GM21360 (cell line): ENCODE measurements at regions not wholly inside any gene's neighbourhood (a gene's known extent, or its start where the extent isn't known, plus 50 kb on each side); places are given as distances from the start of the nearest gene placed in this dataset.

Source experiments
- ATAC-seq: cut with Tn5 transposase; IDR thresholded peaks from one replicate; pipeline ENCODE4 v1.9.1; 2021; ENCODE audit warnings: mild to moderate bottlenecking, moderate library complexity; ENCODE audit not compliant: unreplicated experiment

DNA sequence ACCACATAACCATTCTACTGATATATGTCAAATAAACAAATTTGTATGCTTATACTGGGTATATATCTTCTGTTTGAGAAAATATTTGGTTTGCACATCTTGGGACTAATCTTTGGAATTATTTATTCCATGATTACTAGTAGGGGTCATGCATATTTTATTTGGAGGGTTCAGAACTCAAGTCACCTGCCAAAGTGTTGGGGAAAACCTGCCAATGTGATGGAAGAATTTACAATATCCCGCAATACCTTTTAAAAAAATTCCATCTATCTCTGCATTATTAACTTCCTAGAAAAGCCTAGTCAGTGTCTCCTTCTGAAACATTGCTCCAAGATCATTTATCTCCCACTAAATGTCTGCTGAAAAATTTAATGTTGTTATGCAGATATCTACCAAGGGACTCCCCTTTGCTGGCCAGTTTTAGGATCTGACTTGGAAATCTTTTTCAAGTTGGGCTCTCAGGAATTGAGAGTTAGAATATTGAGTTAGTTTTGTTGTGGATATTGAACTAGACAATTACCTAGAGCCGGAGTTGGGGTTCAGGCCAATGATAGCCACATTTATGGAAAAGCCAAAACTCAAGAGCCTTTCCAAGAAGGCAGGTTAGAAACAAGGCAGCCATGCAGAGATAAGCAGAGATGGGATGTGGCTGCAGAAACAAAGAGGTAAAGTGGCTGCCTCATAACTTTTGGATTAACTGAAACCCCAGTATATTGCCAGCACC lies 425.2 kb downstream of the ADAMTS20 start:
- no peak for ATAC-seq

DNA sequence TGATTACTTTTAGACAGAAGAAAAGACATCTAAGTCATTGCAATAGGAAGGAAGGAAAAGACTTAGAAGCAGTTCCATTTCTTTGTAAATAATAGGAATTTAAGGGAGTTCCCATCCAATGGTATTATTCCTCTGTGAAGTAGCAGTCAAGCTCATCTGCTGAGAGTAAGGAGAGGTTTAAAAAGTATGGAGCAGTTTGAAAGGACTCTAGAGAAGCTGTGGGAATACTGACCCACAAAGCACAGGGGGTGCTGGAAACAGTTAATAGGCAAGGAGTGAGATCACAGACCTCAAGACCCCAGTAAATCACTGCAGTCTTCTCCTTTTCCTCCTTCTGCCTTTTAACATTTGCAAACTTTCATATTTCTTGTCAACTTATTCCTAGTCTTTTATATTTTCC lies 428.5 kb downstream of the ADAMTS20 start:
- ATAC-seq = no peak

DNA sequence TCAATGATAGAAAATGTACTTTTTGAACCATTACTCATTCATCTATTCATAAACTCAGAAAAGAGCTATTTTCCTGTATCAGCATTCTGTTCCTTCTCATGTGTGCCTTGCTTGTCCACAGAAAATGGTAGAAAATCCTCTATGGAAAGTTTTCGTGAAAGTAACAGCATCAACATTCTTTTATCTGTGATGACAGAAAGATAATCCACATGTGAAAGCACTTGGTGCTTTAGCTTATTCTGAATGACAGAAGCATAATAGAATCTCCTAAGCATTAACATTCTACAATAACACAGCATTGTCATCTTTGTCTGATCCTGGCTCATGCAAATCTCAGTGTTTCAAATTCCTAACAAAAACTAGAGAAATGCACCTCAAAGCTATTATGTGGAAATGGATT lies 431.9 kb downstream of the ADAMTS20 start:
- ATAC-seq = no peak

DNA sequence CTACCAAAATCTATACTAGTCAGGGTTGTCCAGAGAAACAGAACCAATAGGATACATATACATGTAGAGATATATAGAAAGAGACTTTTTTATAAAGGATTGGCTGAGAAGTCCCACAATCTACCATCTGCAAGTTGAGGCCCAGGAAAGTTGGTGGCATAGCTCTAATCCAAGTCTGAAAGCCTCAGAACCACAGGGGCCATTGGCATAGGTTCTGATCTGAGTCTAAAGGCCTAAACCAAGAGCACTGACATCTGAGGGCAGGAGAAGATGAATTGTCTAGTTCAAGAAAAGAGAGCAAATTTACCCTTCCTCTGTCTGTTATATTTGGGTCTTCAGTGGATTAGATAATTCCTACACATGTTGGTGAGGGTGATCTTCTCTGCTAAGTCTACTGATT lies 433.1 kb downstream of the ADAMTS20 start:
- ATAC-seq = no peak

DNA sequence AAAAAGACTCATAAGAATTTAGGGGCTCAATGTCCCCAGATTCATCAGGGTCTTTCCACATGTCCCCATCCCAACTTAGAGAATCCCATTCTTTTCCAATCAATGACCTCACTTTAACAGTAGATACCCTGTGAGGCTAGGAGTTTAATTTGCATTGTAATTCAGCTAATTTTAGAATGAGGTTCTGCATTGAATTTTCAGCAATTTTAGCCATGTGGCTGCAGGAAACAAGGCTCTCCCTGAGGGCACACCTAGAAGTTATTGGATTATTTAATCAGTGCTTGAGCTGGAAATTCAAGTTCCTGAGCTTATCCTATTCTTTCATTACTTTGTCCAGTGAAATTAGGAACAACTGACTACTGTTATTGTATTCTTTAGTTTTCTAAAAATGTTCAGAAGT lies 433.8 kb downstream of the ADAMTS20 start:
- no peak for ATAC-seq

DNA sequence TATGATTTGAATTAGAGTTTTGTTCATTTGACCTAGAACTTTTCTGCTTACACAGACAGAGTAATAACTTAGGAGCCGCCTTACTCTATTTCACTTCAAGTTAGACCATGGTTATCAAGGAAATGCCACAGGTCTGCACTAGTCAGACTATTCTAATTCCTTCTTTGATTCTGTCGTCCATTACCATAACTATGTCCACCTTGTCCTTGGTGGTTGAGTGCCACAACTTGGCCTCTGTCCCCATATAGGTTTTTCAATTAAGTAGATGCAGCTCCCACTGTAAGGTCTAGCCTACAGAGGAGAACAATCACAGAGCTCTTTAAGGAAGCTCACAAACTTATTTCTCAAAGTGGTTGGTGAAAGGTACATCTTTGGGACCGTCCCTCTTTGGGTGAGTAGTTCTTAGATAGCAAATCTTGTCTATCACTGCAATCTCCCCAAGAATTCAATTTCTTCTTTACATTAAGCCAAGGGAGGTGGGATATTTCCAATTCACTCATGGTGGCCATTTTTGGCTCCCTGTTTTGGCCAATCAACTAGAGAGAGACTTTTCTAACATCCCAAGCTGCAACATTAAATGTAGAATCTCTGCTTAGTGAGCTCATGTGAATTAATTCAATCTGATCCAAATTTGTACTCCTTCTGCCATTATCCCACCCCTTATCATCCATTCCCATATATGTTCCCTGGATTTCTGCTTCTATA lies 434.6 kb downstream of the ADAMTS20 start:
- ATAC-seq = no peak

DNA sequence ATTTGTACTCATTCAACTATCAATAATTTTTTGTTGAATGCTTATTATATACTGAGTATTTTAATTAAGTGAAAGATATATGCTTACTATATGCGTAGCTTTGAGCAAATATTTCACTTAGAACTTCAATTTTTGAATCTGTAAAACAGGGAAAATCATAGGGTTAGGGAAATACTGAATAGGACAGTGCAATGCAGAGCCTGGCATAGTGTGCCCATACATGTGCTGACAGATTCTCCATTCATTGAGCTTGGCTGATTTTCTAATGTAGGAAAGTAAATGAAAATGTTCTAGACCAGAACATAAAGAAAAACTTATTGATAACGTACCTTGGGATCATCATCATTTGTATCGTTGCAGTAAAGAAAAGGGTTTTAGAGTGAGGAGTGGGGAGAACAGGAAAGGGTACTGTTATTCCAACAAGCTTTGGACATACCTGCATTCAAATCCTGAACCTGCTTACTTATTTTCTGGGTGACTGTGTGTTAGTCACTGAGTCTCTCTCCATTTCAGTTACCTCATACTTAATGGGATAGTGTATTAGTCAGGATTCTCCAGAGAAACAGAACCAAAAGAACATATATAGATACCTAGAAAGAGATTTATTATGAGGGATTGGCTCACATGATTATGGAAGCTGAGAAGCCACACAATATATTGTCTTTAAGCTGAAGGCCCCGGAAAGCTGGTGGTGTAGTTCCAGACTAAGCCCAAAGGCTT lies 436.4 kb downstream of the ADAMTS20 start:
- ATAC-seq = no peak

DNA sequence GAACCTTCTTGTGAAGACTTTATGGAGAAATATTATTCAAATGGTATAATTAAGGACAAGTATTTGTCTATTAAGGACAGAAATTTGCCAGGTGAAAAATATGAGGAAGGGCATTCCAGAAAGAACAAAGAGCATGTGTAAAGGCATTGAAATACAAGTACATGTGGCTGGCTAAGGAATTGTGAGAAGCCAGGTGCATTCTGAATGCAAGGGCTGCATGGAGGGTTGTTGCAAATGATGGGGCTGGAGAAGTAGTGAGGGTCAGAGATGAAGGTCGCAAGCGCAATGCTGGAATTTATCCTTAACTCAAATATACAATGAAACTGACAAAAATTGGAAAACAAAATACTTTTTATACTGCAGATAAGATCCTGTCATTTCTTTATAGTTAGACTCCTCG lies 437.7 kb downstream of the ADAMTS20 start:
- no peak for ATAC-seq

DNA sequence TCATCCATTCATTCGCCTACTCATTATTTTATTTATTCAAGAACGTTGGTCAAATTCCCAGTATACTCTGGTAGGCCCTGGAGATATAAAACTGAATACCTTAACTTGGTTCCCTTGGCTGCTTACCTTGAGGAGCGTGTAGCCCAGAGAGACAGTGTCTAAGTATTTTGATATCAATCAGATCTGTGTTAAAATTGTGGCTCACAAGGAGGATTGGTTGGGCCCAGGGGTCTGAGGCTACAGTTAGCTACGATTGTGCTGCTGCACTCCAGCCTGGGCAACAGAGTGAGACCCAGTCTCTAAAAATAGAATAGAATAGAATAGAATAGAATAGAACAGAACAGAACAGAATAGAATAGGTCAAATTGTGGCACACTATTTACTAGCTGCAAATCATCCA lies 438.4 kb downstream of the ADAMTS20 start:
- ATAC-seq = no peak

DNA sequence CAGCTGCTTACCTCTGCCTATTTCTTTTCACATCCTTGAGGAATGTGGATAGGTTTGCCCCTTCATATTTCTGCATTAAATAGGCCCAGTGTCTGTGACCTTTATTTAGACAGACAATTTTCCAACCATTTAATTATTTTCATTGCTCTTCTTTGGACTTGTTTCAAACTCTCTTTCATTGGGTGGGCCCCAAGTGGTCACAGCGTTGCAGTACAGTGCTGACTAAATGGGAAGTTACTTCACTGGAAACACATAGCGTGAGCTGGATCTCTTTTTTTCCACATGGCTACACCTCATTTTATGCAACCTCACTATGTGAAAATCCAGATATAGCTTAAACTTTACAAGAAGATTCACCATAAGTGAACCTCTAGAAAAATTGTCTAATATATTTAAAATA lies 438.9 kb downstream of the ADAMTS20 start:
- ATAC-seq = no peak

DNA sequence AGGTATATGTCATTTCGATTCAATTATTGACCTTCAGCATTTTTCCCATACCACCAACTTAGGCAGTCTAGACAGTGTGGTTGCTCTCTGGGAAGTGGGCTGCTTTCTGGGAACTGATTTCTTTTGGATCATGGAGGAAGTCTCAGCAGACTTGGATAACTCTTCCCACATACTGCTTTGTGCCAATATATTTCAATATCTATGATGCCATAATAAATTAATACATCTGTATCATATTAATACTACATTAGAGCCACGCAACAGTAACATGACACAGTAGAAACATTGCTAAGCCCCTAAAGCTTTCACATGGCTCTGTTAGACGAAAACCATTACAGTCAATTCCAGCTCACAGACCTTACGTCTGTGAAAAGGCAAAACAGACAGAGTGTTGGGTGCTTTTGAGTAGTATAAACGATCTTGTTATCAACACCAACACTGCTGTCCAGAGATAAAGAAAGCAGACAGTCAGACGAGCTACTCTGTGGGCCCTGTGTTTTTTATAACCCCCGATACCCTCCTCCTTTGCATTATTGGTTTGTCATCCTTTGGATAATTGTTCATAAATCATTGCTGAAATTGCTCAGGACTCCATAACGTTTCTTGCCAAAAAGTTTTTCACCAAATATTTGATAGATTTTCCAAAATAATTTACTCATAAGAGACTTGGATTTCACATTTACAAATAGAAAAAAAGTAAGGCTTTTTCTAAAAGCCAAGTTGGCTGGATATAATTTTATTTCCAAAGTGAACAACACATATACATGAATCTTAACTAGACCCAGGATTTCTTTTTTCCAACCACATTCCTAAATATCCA lies 439.7 kb downstream of the ADAMTS20 start:
- ATAC-seq = no peak

DNA sequence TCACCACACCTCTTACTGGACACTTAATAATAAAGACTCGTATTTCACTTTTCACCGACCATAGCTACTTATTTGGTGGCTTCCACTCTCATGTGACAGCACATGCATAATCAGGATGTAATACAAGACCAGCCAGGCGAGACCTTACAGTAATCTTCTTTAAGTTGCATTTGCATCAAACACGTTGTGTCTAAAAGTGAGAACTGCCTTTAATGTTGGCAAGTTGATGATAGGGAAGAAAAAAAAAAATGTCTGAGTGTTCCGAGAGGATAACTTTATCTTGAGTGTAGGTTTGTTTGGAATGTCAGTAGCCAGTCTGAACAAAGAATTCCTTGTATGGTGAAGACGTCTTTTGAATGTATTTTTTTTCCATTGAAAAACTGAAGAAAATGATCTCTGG lies 440.4 kb downstream of the ADAMTS20 start:
- ATAC-seq = no peak

DNA sequence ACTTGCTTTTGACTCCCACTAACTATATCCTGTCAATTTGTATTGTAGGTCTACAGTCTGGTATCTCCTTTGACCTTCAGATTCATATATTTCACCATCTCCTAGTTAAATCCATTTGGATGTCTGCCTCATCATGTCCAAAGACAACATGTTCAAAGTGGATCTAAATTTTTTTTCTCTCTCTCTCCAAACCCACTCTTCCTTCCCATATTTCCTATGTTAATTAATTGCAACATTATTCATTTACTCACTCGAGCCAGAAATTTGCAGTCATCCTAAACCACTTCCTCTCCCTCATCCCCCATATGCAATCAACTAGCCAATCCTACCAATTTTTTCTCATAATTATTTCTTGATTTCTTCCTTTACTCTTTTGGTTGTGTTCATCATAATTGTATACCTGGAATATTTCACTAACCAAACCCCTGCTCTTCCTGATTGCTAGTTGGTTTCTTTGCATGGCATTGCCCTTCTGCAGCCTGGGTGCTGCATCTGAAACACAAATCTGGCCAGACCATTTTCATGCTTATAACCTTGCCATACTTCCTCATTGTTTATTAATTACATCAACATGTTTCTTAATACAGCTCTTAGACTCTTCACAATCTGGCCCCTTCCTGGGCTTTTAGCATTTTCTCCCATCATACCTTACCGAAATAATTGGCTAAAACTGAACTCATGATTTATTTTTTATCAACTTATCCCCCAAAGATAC lies 442.2 kb downstream of the ADAMTS20 start:
- ATAC-seq = no peak

DNA sequence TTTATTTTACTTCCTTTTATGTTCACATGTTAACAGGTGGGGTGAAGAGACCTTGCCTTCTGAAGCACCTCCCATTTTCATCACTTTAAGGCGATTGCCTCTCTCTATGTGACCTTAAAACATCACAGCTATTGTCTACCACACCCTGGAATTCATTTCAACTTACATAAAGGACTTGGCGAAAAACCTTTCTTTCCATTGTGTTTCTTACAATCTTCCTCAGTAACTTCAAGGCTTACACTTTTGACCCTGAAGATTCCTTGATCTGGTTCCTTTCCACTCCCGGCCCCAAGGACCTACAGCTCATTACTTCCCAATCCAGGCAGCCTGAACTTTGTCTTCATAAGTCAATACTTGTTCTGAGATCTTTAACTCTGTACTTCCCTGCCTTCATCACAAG lies 443.3 kb downstream of the ADAMTS20 start:
- no peak for ATAC-seq

DNA sequence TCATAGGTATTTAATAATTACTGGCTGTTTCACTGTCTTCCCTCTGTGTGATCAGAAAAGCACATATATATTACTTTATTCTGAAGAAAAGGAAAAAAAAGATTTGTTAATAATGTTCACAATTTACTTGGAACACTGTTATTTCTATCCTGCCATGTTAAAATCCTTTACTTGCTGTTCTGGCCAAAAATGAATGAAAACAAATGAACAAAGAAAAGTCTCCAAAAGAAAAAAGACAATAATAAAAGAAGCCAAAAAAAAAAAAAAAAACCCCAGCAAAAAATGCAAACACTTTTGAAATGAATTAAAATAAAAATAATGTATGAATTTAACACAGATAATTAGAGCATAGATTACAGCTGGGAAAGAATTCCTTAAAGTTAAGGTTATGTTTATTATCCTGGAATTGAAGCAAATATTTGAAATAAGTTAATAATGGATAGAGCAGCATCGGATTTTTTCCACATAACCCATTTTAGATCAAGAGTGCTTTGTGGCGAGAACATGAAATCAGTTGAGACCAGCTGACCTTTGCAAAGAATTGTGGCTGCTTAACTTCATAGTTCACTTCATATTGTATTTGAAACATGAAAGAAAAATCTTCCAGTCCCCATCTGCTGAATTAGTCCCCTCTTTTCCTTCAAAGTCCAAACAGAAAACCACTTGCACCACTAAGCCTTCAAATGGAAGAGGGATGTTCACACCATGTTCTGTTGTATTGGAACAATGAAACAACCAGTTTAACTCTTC lies 444.8 kb downstream of the ADAMTS20 start:
- ATAC-seq = no peak

DNA sequence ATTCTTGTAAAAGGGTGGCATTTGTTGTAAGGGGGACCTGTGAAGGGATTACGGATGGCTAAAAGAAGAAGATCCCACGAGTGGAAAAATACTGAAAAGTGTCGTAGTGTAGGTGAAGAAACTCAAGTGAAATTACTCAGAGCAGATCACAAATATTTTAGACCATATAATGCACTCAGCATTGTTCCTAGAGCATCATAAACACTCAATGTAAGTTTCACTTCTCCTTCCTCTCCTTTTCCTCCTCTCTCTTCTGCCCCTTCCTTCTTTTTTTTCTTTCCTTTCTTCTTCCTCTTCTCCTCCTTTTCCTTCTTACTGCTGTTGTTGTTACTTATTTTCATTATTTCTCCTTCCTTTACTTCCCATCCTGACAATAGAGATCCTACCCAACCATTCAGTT lies 445.6 kb downstream of the ADAMTS20 start:
- ATAC-seq = no peak

DNA sequence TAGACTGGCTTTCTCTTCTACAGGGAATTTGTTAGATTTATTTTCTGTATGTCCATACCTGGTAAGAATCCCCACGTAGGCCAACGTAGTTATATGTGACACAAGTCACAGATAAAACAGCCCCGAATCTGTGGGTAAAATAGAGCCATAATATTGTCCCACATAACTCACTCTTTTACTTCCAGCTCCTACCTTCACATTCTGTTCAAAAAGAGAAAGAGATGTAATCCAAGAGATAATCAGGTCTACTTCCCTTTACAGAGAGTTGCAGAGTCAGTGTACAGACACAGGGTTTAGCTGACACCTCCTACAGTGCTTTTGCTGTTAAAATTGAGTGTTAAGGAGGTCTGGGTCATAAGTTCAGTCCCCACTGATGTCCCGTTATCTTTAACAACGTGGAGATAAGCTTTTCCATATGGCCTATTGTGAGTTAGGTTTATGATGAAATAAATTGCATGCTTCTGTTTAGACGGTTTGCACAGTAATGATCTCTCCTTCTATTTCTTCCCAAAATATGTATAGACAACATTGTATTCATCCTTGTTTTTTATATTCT lies 446.5 kb downstream of the ADAMTS20 start:
- no peak for ATAC-seq

DNA sequence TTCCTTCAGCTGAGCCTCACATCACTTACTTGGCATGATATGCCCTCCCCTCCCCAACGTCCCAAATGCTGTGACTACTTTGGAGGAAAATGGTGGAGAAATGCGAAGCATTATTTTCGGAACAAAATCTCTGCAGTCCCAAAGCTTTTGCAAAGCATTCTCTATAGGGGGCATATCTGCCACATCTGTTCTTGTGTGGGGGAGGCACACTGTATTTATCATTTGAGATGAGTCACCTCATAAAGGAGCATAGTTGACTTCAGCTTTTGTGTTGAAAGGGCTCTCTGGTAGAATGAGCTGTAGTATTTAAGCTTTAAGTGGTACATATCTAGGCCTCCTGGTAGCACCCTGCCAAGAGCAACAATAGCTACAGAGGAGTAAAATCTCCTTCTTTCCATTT lies 447.5 kb downstream of the ADAMTS20 start:
- ATAC-seq = no peak

DNA sequence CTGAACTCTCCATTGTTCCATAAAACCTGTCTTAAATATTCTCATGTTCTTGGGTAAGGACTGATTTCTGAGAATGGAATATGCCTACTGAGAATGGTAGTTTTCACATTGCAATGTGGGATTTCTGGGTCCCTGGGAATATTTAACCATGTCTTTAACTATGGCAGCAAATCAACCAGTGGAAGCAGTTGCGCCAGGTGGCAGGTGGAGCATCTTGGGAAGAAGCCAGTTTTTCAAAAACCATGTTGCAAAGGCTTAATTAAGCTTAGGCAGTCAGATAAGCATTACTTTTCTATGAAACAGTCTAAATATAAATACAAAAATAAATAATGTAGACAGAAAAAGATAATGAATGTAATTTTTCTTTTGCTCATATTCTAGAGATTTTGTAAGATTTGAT lies 448.1 kb downstream of the ADAMTS20 start:
- ATAC-seq = no peak
